IMR-90 (cell line): ENCODE measurements at regions not wholly inside any gene's neighbourhood (a gene's known extent, or its start where the extent isn't known, plus 50 kb on each side); places are given as distances from the start of the nearest gene placed in this dataset.

Experiments used
- ATAC-seq: fragments of 200-7000 bp; cut with Tn5 transposase; 2 replicates; pipeline ENCODE4 v1.9.1; 2020; ENCODE audit warnings: low read depth, mild to moderate bottlenecking, moderate library complexity
- BruUV-seq: library from RNA; stranded (reverse); fragments of 400-500 nt; replicated peaks from 2 replicates; lab custom pipeline; 2021; lab: Mats Ljungman, UMichigan
- CTCF ChIA-PET: fragments of 300-600 bp; formaldehyde crosslinking; extraction: SDS; loops from one replicate; lab custom pipeline; 2021; ENCODE audit warnings: antibody characterized with exemption; lab: Yijun Ruan, JAX
- POLR2A ChIA-PET: fragments of 300-600 bp; sonication (Branson Sonifier 250); formaldehyde crosslinking; loops from one replicate; lab custom pipeline; 2022; ENCODE audit warnings: antibody characterized with exemption; ENCODE audit not compliant: unreplicated experiment; lab: Charles Lee
- DNase-seq: peaks from one replicate; pipeline ENCODE4 v3.0.0; 2013
- H2AFZ ChIP-seq: replicated peaks from 2 replicates; pipeline ENCODE3; 2013; ENCODE audit warnings: low read length, mild to moderate bottlenecking; ENCODE audit not compliant: poor library complexity
- H2AK5ac ChIP-seq: 2 replicates; pipeline ENCODE4 v1.6.1; 2013; ENCODE audit warnings: low read depth, low read length, inconsistent platforms
- H2AK9ac ChIP-seq: replicated peaks from 2 replicates; pipeline ENCODE3; 2013; ENCODE audit warnings: mild to moderate bottlenecking, low read depth, low read length, moderate library complexity; ENCODE audit not compliant: poor library complexity
- H2BK120ac ChIP-seq: 2 replicates; pipeline ENCODE4 v1.6.1; 2013; ENCODE audit warnings: low read depth, low read length, inconsistent platforms
- H2BK15ac ChIP-seq: 3 replicates; pipeline ENCODE4 v1.6.1; 2013; ENCODE audit warnings: low read depth, low read length, inconsistent platforms
- H2BK20ac ChIP-seq: 2 replicates; pipeline ENCODE4 v1.6.1; 2013; ENCODE audit warnings: low read depth, mild to moderate bottlenecking, inconsistent platforms, low read length, moderate library complexity
- H2BK5ac ChIP-seq: 2 replicates; pipeline ENCODE4 v1.6.1; 2013; ENCODE audit warnings: mild to moderate bottlenecking, low read depth, low read length, inconsistent platforms; ENCODE audit not compliant: poor library complexity, severe bottlenecking
- H3K14ac ChIP-seq: replicated peaks from 2 replicates; pipeline ENCODE4 v1.6.1; 2013; ENCODE audit warnings: low read depth, low read length, inconsistent platforms
- H3K18ac ChIP-seq: 2 replicates; pipeline ENCODE4 v1.6.1; 2013; ENCODE audit warnings: low read depth, low read length, control low read depth
- H3K23ac ChIP-seq: 2 replicates; pipeline ENCODE4 v1.6.1; 2013; ENCODE audit warnings: low read depth, low read length, inconsistent platforms
- H3K27ac ChIP-seq: 2 replicates; pipeline ENCODE4 v1.5.1; 2013; ENCODE audit warnings: mild to moderate bottlenecking, control low read depth, low read length; ENCODE audit not compliant: insufficient read depth
- H3K27me3 ChIP-seq: 2 replicates; pipeline ENCODE4 v1.6.1; 2013; ENCODE audit warnings: low read length; ENCODE audit not compliant: control insufficient read depth, insufficient read depth
- H3K36me3 ChIP-seq: 2 replicates; pipeline ENCODE4 v1.6.1; 2013; ENCODE audit warnings: low read length, mixed read lengths; ENCODE audit not compliant: control insufficient read depth, insufficient read depth
- H3K4ac ChIP-seq: 2 replicates; pipeline ENCODE4 v1.6.1; 2013; ENCODE audit warnings: low read depth, low read length, inconsistent platforms
- H3K4me1 ChIP-seq: 2 replicates; pipeline ENCODE4 v1.6.1; 2013; ENCODE audit warnings: low read length, mixed read lengths; ENCODE audit not compliant: control insufficient read depth, insufficient read depth
- H3K4me2 ChIP-seq: 2 replicates; pipeline ENCODE4 v1.6.1; 2013; ENCODE audit warnings: low read depth, mild to moderate bottlenecking, control low read depth, low read length, moderate library complexity
- H3K4me3 ChIP-seq: 2 replicates; pipeline ENCODE4 v1.5.1; 2013; ENCODE audit warnings: low read depth, mild to moderate bottlenecking, control low read depth, low read length, moderate library complexity; ENCODE audit not compliant: insufficient read depth
- H3K56ac ChIP-seq: 2 replicates; pipeline ENCODE4 v1.6.1; 2013; ENCODE audit warnings: low read length, inconsistent platforms; ENCODE audit not compliant: insufficient read depth; ENCODE audit errors: extremely low read depth
- H3K79me1 ChIP-seq, 2 experiments: 2 replicates each; pipeline ENCODE4 v1.6.1; 2013; ENCODE audit warnings: low read length in 2 of 2, inconsistent platforms in 1 of 2, low read depth in 1 of 2
- H3K9ac ChIP-seq: 2 replicates; pipeline ENCODE4 v1.6.1; 2013; ENCODE audit warnings: low read depth, low read length, control low read depth
- H3K9me1 ChIP-seq: 2 replicates; pipeline ENCODE4 v1.6.1; 2013; ENCODE audit warnings: low read length, inconsistent platforms; ENCODE audit not compliant: insufficient read depth
- H3K9me3 ChIP-seq: 2 replicates; pipeline ENCODE4 v1.6.1; 2013; ENCODE audit warnings: low read length; ENCODE audit not compliant: control insufficient read depth, insufficient read depth
- H4K20me1 ChIP-seq: 2 replicates; pipeline ENCODE4 v1.6.1; 2013; ENCODE audit warnings: low read length, inconsistent platforms; ENCODE audit not compliant: insufficient read depth
- H4K5ac ChIP-seq: 2 replicates; pipeline ENCODE4 v1.6.1; 2013; ENCODE audit warnings: mild to moderate bottlenecking, low read depth, low read length, control low read depth
- H4K8ac ChIP-seq, 2 experiments: 2 replicates each; pipeline ENCODE4 v1.6.1; 2013; ENCODE audit warnings: low read depth in 2 of 2, low read length in 2 of 2, control low read depth in 1 of 2, inconsistent platforms in 1 of 2
- H4K91ac ChIP-seq: 2 replicates; pipeline ENCODE4 v1.6.1; 2013; ENCODE audit warnings: low read depth, low read length, inconsistent platforms; ENCODE audit not compliant: insufficient read depth
- BHLHE40 ChIP-seq: fragments of 150-350 bp; IDR thresholded peaks from 2 replicates; pipeline ENCODE4 v1.6.1; 2016; ENCODE audit warnings: mild to moderate bottlenecking, low read depth, low read length
- CEBPB ChIP-seq: IDR thresholded peaks from 2 replicates; pipeline ENCODE4 v1.6.1; 2012; ENCODE audit warnings: low read depth, low read length, improper control_type of control experiment
- FOS ChIP-seq: fragments of 150-350 bp; IDR thresholded peaks from 2 replicates; pipeline ENCODE4 v1.6.1; 2016; ENCODE audit warnings: low read depth, low read length
- MAFK ChIP-seq: IDR thresholded peaks from 2 replicates; pipeline ENCODE4 v1.6.1; 2012; ENCODE audit warnings: low read depth, low read length, improper control_type of control experiment
- MAZ ChIP-seq: IDR thresholded peaks from 2 replicates; pipeline ENCODE4 v1.6.1; 2012; ENCODE audit warnings: low read depth, mild to moderate bottlenecking, low read length, improper control_type of control experiment, moderate library complexity, borderline replicate concordance
- MXI1 ChIP-seq: IDR thresholded peaks from 2 replicates; pipeline ENCODE4 v1.6.1; 2012; ENCODE audit warnings: low read depth, mild to moderate bottlenecking, low read length, moderate library complexity, borderline replicate concordance
- POLR2A ChIP-seq: IDR thresholded peaks from 2 replicates; pipeline ENCODE4 v1.6.1; 2012; ENCODE audit warnings: mild to moderate bottlenecking, low read depth, low read length
- RAD21 ChIP-seq: IDR thresholded peaks from 2 replicates; pipeline ENCODE4 v1.6.1; 2012; ENCODE audit warnings: low read length, improper control_type of control experiment
- RFX5 ChIP-seq: IDR thresholded peaks from 2 replicates; pipeline ENCODE4 v1.8.0; 2012; ENCODE audit warnings: low read depth, mild to moderate bottlenecking, low read length, moderate library complexity
- WGBS, 2 experiments: methylation state at CpG; one replicate each; pipeline versions ENCODE4 v1.1.5 to v1.1.7; 2013; ENCODE audit warnings: missing lambda C conversion rate in 2 of 2; ENCODE audit not compliant: insufficient read length in 1 of 2; ENCODE audit errors: extremely low coverage in 2 of 2; 5-methylcytosine and 5-hydroxymethylcytosine counted together
- dilution Hi-C: fragments of 300-500 bp; cut with HindIII; formaldehyde crosslinking; loops from one replicate; pipeline ENCODE4 v1.14.3; 2018; ENCODE audit warnings: low sequenced_read_pairs; ENCODE audit not compliant: unreplicated experiment
- in situ Hi-C: fragments of 300-500 bp; cut with MboI; formaldehyde crosslinking; loops from 3 replicates; pipeline ENCODE4 v1.14.3; 2019; ENCODE audit warnings: low sequenced_read_pairs, inconsistent platforms, mixed read lengths
- intact Hi-C: fragments of 100-400 bp; cut with micrococcal nuclease; formaldehyde crosslinking; loops from 2 replicates; pipeline ENCODE4 v1.10.0; 2022
- TF ChIP-seq, protein P1 (sequence below): conservative IDR thresholded peaks from 2 replicates; pipeline ENCODE4 v1.5.1; 2012; ENCODE audit warnings: mild to moderate bottlenecking, low read depth, low read length, improper control_type of control experiment

DNA sequence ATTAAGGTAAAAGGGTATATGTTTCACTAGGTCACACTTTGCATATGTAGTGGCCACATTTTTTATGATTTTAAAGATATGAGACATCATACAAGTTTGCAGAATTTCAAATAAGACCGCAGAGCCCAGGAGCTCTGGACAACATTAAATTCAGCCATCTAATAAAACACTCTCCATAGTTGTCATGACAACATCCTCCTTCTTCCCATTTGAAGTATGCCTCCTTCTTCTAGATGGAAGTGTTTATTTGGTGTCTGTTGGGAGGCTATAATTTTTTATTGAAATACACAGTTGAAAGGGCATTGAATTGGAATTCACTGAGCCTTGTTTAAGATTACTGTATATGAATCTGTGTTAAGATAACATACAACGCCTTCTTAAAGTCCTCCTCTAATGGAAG, 467.3 kb downstream of the CMPK2 start:
- H3K4me2 ChIP-seq: no peak overlapping the region
- no peak overlapping the region for H2AFZ ChIP-seq
- no peak overlapping the region for H3K27ac ChIP-seq
- ChIA-PET POLR2A (no interaction called here), CTCF (no interaction called here)
- no peak for DNase-seq
- WGBS, 2 experiments: no CpG with 5 or more reads among the region's 2 CpGs
- H3K18ac ChIP-seq: no peak overlapping the region
- H3K27me3 ChIP-seq: no peaks in the 10 kb centered on the region
- H2AK9ac ChIP-seq: no peak overlapping the region
- no peaks in the 10 kb centered on the region for H3K4me1 ChIP-seq
- H4K91ac ChIP-seq: no peak overlapping the region
- no peaks in the 10 kb centered on the region for H3K9me1 ChIP-seq
- H2BK120ac ChIP-seq: no peak overlapping the region
- no peak for TF ChIP-seq CEBPB
- TF ChIP-seq BHLHE40: no peak
- no peak for TF ChIP-seq FOS
- TF ChIP-seq MAZ: no peak
- no peak for TF ChIP-seq RAD21
- TF ChIP-seq POLR2A: no peak
- TF ChIP-seq, protein P1, sequence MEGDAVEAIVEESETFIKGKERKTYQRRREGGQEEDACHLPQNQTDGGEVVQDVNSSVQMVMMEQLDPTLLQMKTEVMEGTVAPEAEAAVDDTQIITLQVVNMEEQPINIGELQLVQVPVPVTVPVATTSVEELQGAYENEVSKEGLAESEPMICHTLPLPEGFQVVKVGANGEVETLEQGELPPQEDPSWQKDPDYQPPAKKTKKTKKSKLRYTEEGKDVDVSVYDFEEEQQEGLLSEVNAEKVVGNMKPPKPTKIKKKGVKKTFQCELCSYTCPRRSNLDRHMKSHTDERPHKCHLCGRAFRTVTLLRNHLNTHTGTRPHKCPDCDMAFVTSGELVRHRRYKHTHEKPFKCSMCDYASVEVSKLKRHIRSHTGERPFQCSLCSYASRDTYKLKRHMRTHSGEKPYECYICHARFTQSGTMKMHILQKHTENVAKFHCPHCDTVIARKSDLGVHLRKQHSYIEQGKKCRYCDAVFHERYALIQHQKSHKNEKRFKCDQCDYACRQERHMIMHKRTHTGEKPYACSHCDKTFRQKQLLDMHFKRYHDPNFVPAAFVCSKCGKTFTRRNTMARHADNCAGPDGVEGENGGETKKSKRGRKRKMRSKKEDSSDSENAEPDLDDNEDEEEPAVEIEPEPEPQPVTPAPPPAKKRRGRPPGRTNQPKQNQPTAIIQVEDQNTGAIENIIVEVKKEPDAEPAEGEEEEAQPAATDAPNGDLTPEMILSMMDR: no peak
- no peak for TF ChIP-seq MAFK
- no peak for TF ChIP-seq MXI1
- TF ChIP-seq RFX5: no peak
- H4K20me1 ChIP-seq: no peaks in the 10 kb centered on the region
- no peak overlapping the region for H4K8ac ChIP-seq
- H3K4ac ChIP-seq: no peak overlapping the region
- no peak overlapping the region for H2BK5ac ChIP-seq
- H3K14ac ChIP-seq: no peak overlapping the region
- intact Hi-C loops: no loop called here
- no peak overlapping the region for H2BK20ac ChIP-seq
- no peak overlapping the region for H2AK5ac ChIP-seq
- BruUV-seq: no TSS peak
- H3K9me3 ChIP-seq: no peaks in the 10 kb centered on the region
- H3K9ac ChIP-seq: no peak overlapping the region
- no peak for ATAC-seq
- H3K79me1 ChIP-seq: no peaks in the 10 kb centered on the region
- H3K36me3 ChIP-seq: no peaks in the 10 kb centered on the region
- H3K4me3 ChIP-seq: no peak overlapping the region
- H4K5ac ChIP-seq: no peak overlapping the region
- H2BK15ac ChIP-seq: no peak overlapping the region
- dilution Hi-C loops: no loop called here
- no peak overlapping the region for H3K56ac ChIP-seq
- no peak overlapping the region for H3K23ac ChIP-seq
- in situ Hi-C loops: no loop called here
